Breast epithelium (tissue), 3 donors: ENCODE measurements at regions not wholly inside any gene's neighbourhood (a gene's known extent, or its start where the extent isn't known, plus 50 kb on each side); places are given as distances from the start of the nearest gene placed in this dataset.

Experiments used
- CTCF ChIP-seq, 3 donors: fragments of 450-650 bp; IDR thresholded peaks; one replicate each; pipeline ENCODE4 v1.5.1; 2016 to 2017; ENCODE audit warnings: antibody characterized with exemption in 3 of 3, mild to moderate bottlenecking in 3 of 3, moderate library complexity in 3 of 3
- POLR2A ChIP-seq: fragments of 450-650 bp; IDR thresholded peaks from one replicate; pipeline ENCODE4 v1.6.1; 2016; ENCODE audit warnings: antibody characterized with exemption, mild to moderate bottlenecking, moderate library complexity

GRCh38 chr5:104494083-104494482, 931.5 kb upstream of the NUDT12 start:
- no peak for TF ChIP-seq CTCF (IDR thresholded peaks at IDR 0.05)
- TF ChIP-seq POLR2A, result no peak
